ENCODE measurements at regions not wholly inside any gene's neighbourhood (a gene's known extent, or its start where the extent isn't known, plus 50 kb on each side); places are given as distances from the start of the nearest gene placed in this dataset.

DNA sequence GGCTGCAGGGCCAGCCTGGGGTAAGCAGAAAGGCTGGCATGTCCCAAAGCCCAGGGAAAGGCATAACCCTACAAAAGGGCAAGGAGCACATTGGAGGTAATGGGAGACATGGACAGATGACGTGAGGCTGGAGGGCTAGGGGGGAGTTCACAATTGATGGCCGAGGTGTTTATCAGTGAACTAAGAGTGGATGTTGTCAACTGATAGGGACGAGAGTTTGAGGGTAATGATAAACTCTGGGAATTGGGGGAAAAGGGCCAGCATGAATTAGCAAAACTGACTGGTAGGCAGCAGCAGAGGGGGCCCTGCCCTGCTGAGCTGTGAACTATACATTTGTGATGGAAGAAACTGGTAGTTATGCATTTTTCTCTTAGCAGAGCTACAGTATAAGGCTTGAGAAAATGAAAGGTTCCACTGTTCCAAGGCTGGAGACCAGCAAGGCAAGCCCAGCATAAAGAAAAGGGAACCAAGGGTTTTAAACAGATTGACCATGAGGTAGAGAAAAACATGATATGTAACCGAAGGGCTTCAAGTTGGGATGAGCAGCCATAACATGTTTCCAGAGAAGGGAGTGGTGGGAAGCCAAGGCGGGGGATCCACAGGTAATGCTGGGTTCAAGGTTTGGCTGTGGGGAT, 98.1 kb upstream of the MLN start:
- WGBS (ENCODE audit: insufficient coverage, low coverage, low lambda C conversion rate, missing lambda C conversion rate), result 70% methylated on average over 5 of the region's 5 CpGs
- DNase-seq (no peak), ATAC-seq (no peak)
- no peaks in the 10 kb centered on the region for H3K27me3 ChIP-seq
- no peaks in the 10 kb centered on the region for H3K36me3 ChIP-seq
- peaks cover 1 to 29% (median 8%) of the 10 kb centered on the region in 4 donors for H3K4me1 ChIP-seq
- TF ChIP-seq, protein P1, sequence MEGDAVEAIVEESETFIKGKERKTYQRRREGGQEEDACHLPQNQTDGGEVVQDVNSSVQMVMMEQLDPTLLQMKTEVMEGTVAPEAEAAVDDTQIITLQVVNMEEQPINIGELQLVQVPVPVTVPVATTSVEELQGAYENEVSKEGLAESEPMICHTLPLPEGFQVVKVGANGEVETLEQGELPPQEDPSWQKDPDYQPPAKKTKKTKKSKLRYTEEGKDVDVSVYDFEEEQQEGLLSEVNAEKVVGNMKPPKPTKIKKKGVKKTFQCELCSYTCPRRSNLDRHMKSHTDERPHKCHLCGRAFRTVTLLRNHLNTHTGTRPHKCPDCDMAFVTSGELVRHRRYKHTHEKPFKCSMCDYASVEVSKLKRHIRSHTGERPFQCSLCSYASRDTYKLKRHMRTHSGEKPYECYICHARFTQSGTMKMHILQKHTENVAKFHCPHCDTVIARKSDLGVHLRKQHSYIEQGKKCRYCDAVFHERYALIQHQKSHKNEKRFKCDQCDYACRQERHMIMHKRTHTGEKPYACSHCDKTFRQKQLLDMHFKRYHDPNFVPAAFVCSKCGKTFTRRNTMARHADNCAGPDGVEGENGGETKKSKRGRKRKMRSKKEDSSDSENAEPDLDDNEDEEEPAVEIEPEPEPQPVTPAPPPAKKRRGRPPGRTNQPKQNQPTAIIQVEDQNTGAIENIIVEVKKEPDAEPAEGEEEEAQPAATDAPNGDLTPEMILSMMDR (IDR thresholded peaks at IDR 0.05), result no peak
- no peak for TF ChIP-seq POLR2A (IDR thresholded peaks at IDR 0.05)
- intact Hi-C loops (cut with DNase I), result no loop called here
- H3K4me3 ChIP-seq, result no peak overlapping the region
- no peak overlapping the region for H3K27ac ChIP-seq
- H3K9me3 ChIP-seq, result no peaks in the 10 kb centered on the region

DNA sequence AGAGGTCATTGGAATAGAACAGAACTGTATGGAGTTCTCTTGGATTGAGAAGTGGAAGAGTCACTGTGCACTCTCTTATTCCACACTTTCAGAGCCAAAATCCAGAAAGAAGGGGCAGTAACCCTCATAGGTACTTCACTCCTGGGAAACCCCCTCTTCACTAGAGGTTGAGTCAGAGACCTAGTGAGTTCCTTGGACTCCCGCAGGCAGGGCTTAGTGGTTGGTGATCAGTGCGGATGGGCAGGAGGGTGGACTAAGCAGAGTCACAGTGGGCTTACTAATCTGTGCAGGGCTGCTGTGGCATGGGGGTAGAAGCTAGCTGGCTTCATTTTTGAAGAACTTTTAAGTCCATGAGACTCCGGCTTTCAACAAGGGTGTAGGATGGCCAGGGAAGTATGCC, 95.0 kb upstream of the MLN start:
- peaks cover 0 to 8% (median under 1%) of the 10 kb centered on the region in 4 donors for H3K4me1 ChIP-seq
- ATAC-seq (no peak), DNase-seq (no peak)
- H3K27me3 ChIP-seq, result no peaks in the 10 kb centered on the region
- intact Hi-C loops (cut with DNase I), result no loop called here
- H3K4me3 ChIP-seq, result no peak overlapping the region
- H3K36me3 ChIP-seq, result no peaks in the 10 kb centered on the region
- H3K9me3 ChIP-seq, result no peaks in the 10 kb centered on the region
- WGBS (ENCODE audit: insufficient coverage, low coverage, low lambda C conversion rate, missing lambda C conversion rate), result 55% methylated on average over 3 of the region's 3 CpGs
- TF ChIP-seq, protein P1 (IDR thresholded peaks at IDR 0.05), result no peak
- TF ChIP-seq POLR2A (IDR thresholded peaks at IDR 0.05), result no peak
- H3K27ac ChIP-seq, result no peak overlapping the region

DNA sequence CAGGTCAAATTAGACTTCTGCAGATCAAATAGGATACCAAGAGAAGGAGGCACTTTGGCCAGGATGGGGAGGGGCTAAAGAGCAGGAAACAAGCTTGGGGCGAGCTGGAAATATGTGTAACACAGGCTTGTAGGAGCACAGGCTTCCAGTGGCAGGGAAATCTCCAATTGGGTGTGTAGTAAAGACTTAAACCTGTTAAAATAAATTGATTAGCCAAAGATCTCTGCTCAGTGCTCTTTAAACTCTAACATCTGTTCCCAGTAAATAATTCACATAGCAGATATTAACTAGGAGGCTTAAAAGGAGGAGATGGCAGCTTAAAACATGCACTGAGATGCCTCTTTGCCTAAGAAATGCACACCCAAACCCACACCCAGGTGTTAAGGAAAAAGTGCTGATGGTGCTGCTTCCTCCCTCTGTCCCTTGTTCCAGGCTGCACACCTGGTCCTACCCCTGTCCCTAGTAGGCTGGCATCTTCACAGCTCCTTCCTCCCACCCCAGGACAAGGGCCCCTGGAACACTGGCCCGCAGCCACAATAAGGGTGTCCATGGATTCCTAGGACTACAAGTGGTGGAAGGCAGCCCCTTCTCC, 93.5 kb upstream of the MLN start:
- no peak overlapping the region for H3K27ac ChIP-seq
- no peaks in the 10 kb centered on the region for H3K9me3 ChIP-seq
- H3K4me1 ChIP-seq, result peaks cover 0 to 8% (median under 1%) of the 10 kb centered on the region in 4 donors
- H3K4me3 ChIP-seq, result no peak overlapping the region
- ATAC-seq (peak in 3 of 4 donors; percentile 23 to 29 (median 24)), DNase-seq (peak in 1 of 3 donors; percentile 21)
- TF ChIP-seq, protein P1 (IDR thresholded peaks at IDR 0.05), result no peak
- TF ChIP-seq POLR2A (IDR thresholded peaks at IDR 0.05), result no peak
- H3K27me3 ChIP-seq, result no peaks in the 10 kb centered on the region
- intact Hi-C loops (cut with DNase I), result no loop called here
- 50% methylated on average over 1 of the region's 2 CpGs for WGBS (ENCODE audit: insufficient coverage, low coverage, low lambda C conversion rate, missing lambda C conversion rate)
- H3K36me3 ChIP-seq, result no peaks in the 10 kb centered on the region

DNA sequence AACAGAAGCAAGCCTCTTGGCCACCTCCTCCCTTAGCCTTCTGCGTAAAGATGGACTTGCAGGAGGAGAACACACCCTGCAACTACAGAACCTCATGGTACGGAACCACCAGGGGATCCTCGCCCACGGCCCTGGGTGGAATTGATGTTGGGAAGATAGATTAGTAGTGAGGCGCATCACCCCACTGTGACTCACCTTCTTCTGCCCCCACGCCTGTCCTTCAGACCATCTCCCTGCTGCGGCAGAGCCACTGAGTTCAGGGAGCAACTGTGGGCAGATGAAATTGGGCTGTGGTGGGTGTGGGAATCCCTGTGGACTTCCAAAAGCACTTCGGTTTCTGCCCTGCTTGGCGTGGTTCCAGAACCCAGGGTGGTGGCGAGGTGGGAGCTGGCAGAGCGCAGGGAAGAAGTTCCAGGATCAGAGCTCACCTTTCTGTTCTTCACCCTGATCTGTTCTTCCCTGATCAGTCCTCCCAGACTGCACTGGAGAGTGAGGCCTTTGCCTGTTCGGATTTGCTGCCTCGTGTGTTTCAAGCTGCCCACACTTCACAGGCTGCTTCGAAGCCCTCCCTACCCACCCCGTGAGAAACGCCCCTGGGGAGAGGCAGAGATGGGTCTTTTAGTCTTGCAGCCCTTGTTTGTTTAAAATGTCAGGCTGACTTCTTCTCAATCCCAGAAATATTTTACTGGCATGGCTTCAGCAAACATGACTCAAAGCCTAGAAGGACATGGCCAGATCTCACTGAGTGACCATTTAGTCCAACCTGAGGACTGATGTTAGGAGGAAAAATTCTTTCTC, 92.8 kb upstream of the MLN start:
- DNase-seq (peak in 1 of 3 donors; percentile 28), ATAC-seq (peak in 1 of 4 donors; percentile 46)
- Histone ChIP-seq H3K27me3 (no peaks in the 10 kb centered on the region), H3K9me3 (no peaks in the 10 kb centered on the region), H3K4me1 (peaks cover 0 to 8% (median under 1%) of the 10 kb centered on the region in 4 donors), H3K36me3 (no peaks in the 10 kb centered on the region), H3K27ac (no peak overlapping the region), H3K4me3 (no peak overlapping the region)
- WGBS (ENCODE audit: insufficient coverage, low coverage, low lambda C conversion rate, missing lambda C conversion rate), result 70% methylated on average over 13 of the region's 16 CpGs
- intact Hi-C loops (cut with DNase I), result no loop called here
- TF ChIP-seq POLR2A (IDR thresholded peaks at IDR 0.05), result no peak
- TF ChIP-seq, protein P1 (IDR thresholded peaks at IDR 0.05), result no peak
